ENCODE measurements at regions not wholly inside any gene's neighbourhood (a gene's known extent, or its start where the extent isn't known, plus 50 kb on each side); places are given as distances from the start of the nearest gene placed in this dataset.
A peak's percentile ranks its signal among the peaks of the same experiment; 100 is the strongest.
"Not testable (repeated sequence)": the region's sequence is repeated elsewhere in the genome, so short reads cannot be mapped to it uniquely, and the experiment has no call there.

DNA sequence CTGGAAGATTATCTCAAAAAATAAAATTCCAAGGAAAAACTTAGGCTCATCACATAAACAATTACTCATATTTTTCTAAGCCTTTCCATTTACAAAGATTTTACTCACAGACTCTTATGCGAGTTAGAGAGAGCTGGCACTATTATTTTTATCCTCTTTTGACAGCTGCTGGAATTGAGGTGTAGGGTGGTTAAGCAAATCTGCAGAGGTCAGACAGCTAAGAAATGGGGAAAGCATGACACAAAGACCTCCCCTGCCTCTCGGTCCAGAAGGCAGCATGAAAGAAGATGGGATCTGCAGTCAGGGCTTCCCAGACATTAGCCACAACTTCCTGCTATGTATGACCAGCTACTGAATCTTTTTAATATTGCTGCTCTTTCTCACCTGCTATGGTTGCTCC is 89.9 kb upstream of the CPEB2 start:
- DNase-seq (ENCODE audit: low read depth) = no peak

- DNase-seq (ENCODE audit: low read depth) = no peak
Observed at GRCh38 chr4:14915018-14915417, 87.3 kb upstream of the CPEB2 start.

DNA sequence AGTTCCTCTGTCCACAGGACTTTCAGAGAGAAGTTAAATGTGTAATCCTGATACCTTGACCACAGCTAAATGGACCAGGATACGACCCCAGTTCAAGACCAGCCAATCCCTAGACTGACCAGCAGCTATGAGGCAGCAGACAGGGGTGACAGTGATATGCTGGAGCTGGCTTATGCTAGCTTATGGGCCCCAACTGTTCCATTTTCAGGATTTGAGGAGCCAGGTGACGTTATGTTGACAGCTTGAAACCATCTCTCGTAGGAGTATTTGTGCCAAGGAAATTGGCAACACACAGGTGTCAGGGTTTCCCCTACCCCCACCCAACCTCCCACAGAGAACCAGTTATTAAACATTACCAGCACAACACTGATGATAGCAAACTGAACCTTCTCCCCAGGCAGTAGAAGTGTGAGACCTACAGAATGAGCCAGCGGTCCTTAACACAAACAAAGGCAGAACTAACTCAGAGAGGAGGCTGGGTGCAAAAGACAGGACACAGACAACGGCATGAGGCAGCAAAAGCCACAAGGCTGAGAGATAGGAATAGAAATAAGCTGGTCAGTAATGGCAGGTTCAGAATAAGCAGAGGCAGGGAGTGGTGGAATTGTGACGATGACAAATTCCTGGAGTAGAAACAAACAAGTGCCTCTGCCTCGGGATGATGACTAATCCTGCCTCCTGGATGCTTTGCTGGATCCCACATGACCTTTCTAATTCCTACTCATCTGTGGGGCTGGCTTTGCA is 85.6 kb upstream of the CPEB2 start:
- peak; percentile 21 for DNase-seq (ENCODE audit: low read depth)

DNA sequence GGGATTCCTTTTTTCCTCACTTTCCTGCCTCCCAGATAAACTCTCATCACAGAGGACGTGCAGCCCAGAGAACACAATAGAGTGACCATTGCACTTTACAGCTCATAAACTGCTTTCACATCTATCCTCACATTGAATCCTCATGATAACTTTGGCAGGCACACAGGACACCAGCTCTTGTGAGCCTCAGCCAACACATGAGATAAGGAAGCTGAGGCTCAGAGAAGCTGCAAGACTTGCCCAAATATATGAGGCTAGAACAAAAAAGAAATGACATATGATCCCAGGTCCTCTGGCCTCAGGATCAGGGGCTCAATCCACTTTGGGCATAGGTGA is 85.0 kb upstream of the CPEB2 start:
- no peak for DNase-seq (ENCODE audit: low read depth)

DNA sequence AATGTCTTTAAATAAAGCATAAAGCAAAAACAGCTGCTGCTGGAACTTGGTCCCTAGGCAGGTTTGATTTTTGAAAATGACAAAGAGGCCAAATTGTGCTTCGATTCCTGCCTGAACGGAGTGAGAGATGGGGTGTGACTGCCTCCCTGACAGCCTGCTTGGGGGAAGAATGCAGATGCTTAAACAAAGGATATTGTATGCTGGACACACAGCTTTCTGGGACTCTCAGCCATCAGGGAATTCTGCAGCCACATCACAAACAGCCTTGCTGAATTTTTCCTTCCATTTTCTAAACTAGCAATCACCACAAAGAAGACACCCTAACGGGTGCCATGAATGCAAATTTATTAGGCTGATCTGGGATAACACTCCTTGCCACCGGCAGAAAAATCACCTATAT is 83.9 kb upstream of the CPEB2 start:
- no peak for DNase-seq (ENCODE audit: low read depth)

GRCh38 chr4:14919785-14920184 is 82.5 kb upstream of the CPEB2 start:
- DNase-seq (ENCODE audit: low read depth) = no peak

GRCh38 chr4:14920237-14920636 is 82.0 kb upstream of the CPEB2 start:
- DNase-seq (ENCODE audit: low read depth) = no peak

- DNase-seq (ENCODE audit: low read depth) = no peak
Observed at GRCh38 chr4:14920759-14921320, 81.4 kb upstream of the CPEB2 start.

DNA sequence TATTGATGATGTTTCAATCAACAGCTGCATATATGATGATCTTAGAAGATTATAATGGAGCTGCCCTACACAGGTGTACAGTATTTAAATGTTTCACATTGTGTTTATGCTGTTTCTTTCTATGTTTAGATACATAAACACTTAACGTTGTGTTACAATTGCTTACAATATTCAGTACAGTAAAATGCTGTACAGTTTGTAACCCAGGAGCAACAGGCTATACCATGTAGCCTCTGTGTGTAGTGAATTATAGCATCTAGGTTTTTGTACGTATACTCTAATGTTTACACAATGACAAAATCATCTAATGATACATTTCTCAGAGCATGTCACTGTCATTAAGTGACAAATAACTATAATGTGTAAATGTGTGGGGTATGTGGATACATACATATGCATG is 80.5 kb upstream of the CPEB2 start:
- not testable (repeated sequence) for DNase-seq (ENCODE audit: low read depth)

- DNase-seq (ENCODE audit: low read depth) = no peak
Observed at GRCh38 chr4:14924076-14924811, 78.0 kb upstream of the CPEB2 start.

DNA sequence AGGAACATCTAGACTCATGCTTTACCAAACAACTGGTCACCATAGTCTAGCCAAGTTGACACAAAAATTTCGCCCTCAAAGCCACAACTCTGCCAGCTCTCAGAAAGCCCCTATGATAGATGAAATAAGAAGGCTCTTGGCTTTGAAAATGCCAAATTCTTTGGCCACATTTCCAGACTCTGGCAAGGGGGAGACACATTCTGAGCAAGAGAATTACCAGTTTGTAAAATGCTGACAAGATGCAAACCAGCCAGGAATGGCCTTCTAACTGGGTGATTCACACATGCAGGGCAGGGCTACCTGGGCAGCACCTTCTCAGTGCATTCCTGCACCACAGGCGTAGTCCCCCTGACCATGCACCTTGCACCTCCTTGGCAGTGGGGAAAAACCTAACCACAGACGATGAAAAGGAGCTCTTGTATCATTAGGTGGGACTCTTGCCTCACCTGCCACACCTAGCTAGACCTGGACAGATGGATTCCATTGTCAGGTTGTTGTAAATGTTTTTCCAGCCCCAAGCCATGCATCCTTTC is 77.4 kb upstream of the CPEB2 start:
- DNase-seq (ENCODE audit: low read depth) = no peak

- DNase-seq (ENCODE audit: low read depth) = no peak
Observed at GRCh38 chr4:14925471-14925870, 76.8 kb upstream of the CPEB2 start.

- no peak for DNase-seq (ENCODE audit: low read depth)
Observed at GRCh38 chr4:14926368-14926767, 75.9 kb upstream of the CPEB2 start.

GRCh38 chr4:14928035-14928434 is 74.2 kb upstream of the CPEB2 start:
- no peak for DNase-seq (ENCODE audit: low read depth)

DNA sequence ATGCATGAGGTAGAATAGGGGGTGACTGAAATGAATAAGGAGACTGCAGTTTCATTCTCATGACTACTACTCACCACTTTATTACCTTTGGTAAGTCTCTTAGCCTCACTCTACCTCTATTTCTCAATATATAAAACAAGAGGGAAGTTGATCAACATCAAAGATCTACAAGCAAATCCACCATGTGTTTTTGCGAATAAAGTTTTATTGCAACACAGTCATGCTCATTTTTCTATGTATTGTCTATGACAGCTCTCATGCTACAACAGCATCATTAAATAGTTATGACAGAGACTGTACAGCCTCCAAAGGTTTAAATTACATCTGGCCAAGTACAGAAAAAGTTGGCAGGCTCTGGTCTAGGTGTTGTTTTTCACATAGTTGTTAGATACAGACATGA is 72.6 kb upstream of the CPEB2 start:
- DNase-seq (ENCODE audit: low read depth) = no peak

GRCh38 chr4:14934704-14935390 is 67.4 kb upstream of the CPEB2 start:
- peak; percentile 7 for DNase-seq (ENCODE audit: low read depth)

GRCh38 chr4:14943749-14944148 is 58.5 kb upstream of the CPEB2 start:
- no peak for DNase-seq (ENCODE audit: low read depth)

GRCh38 chr4:14952352-14952751 is 49.9 kb upstream of the CPEB2 start:
- no peak for DNase-seq (ENCODE audit: low read depth)
